H1 (cell line): ENCODE measurements at regions not wholly inside any gene's neighbourhood (a gene's known extent, or its start where the extent isn't known, plus 50 kb on each side); places are given as distances from the start of the nearest gene placed in this dataset.

ENCODE experiments used
- CTCF ChIA-PET: fragments of 300-600 bp; sonication (Branson Sonifier 250); formaldehyde crosslinking; loops from one replicate; lab custom pipeline; 2021; ENCODE audit not compliant: partially characterized antibody; lab: Charles Lee
- POLR2A ChIA-PET: fragments of 300-600 bp; sonication (Branson Sonifier 250); formaldehyde crosslinking; loops from one replicate; lab custom pipeline; 2021; ENCODE audit warnings: inconsistent platforms; ENCODE audit not compliant: partially characterized antibody; lab: Charles Lee
- DNase-seq, 2 experiments: peaks; one replicate each; pipeline versions ENCODE4 v3.0.0 to v3.0.0-alpha.2; 2010 to 2022; ENCODE audit warnings: low spot score in 2 of 2, low read depth in 1 of 2, mixed read lengths in 1 of 2
- FAIRE-seq: peaks from 2 replicates; lab custom pipeline; 2011; peaks lifted over from hg19 to GRCh38; lab: Jason Lieb, UNC
- H2AFZ ChIP-seq: 2 replicates; pipeline ENCODE4 v1.8.1; 2012; ENCODE audit warnings: low read length, inconsistent platforms
- H2AK5ac ChIP-seq: 2 replicates; pipeline ENCODE4 v1.6.1; 2013; ENCODE audit warnings: low read depth, low read length
- H2BK120ac ChIP-seq: replicated peaks from 2 replicates; pipeline ENCODE3; 2013; ENCODE audit warnings: low read depth, low read length, inconsistent platforms
- H2BK12ac ChIP-seq: 2 replicates; pipeline ENCODE4 v1.6.1; 2013; ENCODE audit warnings: low read depth, low read length
- H2BK15ac ChIP-seq: 2 replicates; pipeline ENCODE4 v1.6.1; 2013; ENCODE audit warnings: low read length
- H2BK20ac ChIP-seq: 2 replicates; pipeline ENCODE4 v1.6.1; 2013; ENCODE audit warnings: low read length
- H2BK5ac ChIP-seq: 2 replicates; pipeline ENCODE4 v1.6.1; 2013; ENCODE audit warnings: low read depth, low read length
- H3K14ac ChIP-seq: 2 replicates; pipeline ENCODE4 v1.6.1; 2013; ENCODE audit warnings: inconsistent platforms; ENCODE audit not compliant: insufficient read length
- H3K18ac ChIP-seq: 2 replicates; pipeline ENCODE4 v1.6.1; 2013; ENCODE audit warnings: low read length; ENCODE audit errors: extremely low read depth
- H3K23ac ChIP-seq: 2 replicates; pipeline ENCODE4 v1.6.1; 2013; ENCODE audit warnings: inconsistent platforms; ENCODE audit not compliant: insufficient read length
- H3K23me2 ChIP-seq: 2 replicates; pipeline ENCODE4 v1.6.1; 2013; ENCODE audit warnings: low read depth, low read length
- H3K27ac ChIP-seq: 2 replicates; pipeline ENCODE4 v1.6.1; 2011; ENCODE audit warnings: low read depth, low read length, inconsistent platforms
- H3K27me3 ChIP-seq, 4 experiments: replicated peaks in 1 of 4; 1 replicate in 1 of 4; 2 replicates in 3 of 4; pipeline versions ENCODE4 v1.6.1 to v1.8.1; 2011 to 2013; ENCODE audit warnings: low read length in 3 of 4, mild to moderate bottlenecking in 3 of 4, inconsistent platforms in 2 of 4, mixed read lengths in 2 of 4, moderate library complexity in 1 of 4; ENCODE audit not compliant: control insufficient read depth in 3 of 4, insufficient read depth in 3 of 4; ENCODE audit errors: extremely low read depth in 1 of 4
- H3K36me3 ChIP-seq, 4 experiments: 2 replicates each; pipeline versions ENCODE4 v1.6.1 to v1.8.1; 2011 to 2013; ENCODE audit warnings: mild to moderate bottlenecking in 4 of 4, low read length in 3 of 4, moderate library complexity in 2 of 4, control low read depth in 1 of 4, inconsistent platforms in 1 of 4; ENCODE audit not compliant: insufficient read depth in 4 of 4, control insufficient read depth in 2 of 4
- H3K4ac ChIP-seq: replicated peaks from 2 replicates; pipeline ENCODE3; 2013; ENCODE audit warnings: low read length, low read depth, mixed read lengths, inconsistent platforms; ENCODE audit not compliant: insufficient read length
- H3K4me1 ChIP-seq, 4 experiments: replicated peaks in 1 of 4; 1 replicate in 1 of 4; 2 replicates in 3 of 4; pipeline versions ENCODE4 v1.6.1 to v1.8.1; 2011 to 2013; ENCODE audit warnings: low read length in 3 of 4, inconsistent platforms in 2 of 4, mixed read lengths in 1 of 4; ENCODE audit not compliant: insufficient read depth in 4 of 4, control insufficient read depth in 3 of 4
- H3K4me2 ChIP-seq, 2 experiments: 2 replicates each; pipeline versions ENCODE4 v1.6.1 to v1.8.1; 2011 to 2013; ENCODE audit warnings: low read depth in 2 of 2, low read length in 2 of 2, control low read depth in 1 of 2, inconsistent platforms in 1 of 2, mild to moderate bottlenecking in 1 of 2; ENCODE audit not compliant: insufficient read depth in 1 of 2
- H3K4me3 ChIP-seq, 4 experiments: fragments of 200-600, 300-600 bp in 1 of 4; sonication (generic), shearing (Covaris generic), sonication (Bioruptor Twin) in 1 of 4; 2 replicates each; pipeline versions ENCODE4 v1.5.1 to v1.8.1; 2011 to 2016; ENCODE audit warnings: low read length in 4 of 4, low read depth in 3 of 4, control low read depth in 2 of 4, inconsistent platforms in 2 of 4, mild to moderate bottlenecking in 2 of 4, mixed read lengths in 1 of 4, moderate library complexity in 1 of 4; ENCODE audit not compliant: insufficient read depth in 2 of 4; ENCODE audit errors: extremely low read depth in 1 of 4
- H3K56ac ChIP-seq: replicated peaks from 2 replicates; pipeline ENCODE3; 2013; ENCODE audit warnings: low read depth, mild to moderate bottlenecking, mixed read lengths, low read length, inconsistent platforms; ENCODE audit not compliant: insufficient read length
- H3K79me1 ChIP-seq: 2 replicates; pipeline ENCODE4 v1.6.1; 2013; ENCODE audit warnings: low read depth, low read length, control low read depth
- H3K79me2 ChIP-seq, 2 experiments: 2 replicates each; pipeline versions ENCODE4 v1.6.1 to v1.8.1; 2012 to 2013; ENCODE audit warnings: low read length in 2 of 2, mild to moderate bottlenecking in 2 of 2, inconsistent platforms in 1 of 2; ENCODE audit not compliant: insufficient read depth in 2 of 2, control insufficient read depth in 1 of 2
- H3K9ac ChIP-seq, 4 experiments: replicated peaks in 1 of 4; 1 replicate in 1 of 4; 2 replicates in 3 of 4; pipeline versions ENCODE4 v1.6.1 to v1.8.1; 2011 to 2013; ENCODE audit warnings: low read depth in 3 of 4, low read length in 3 of 4, control low read depth in 2 of 4, mild to moderate bottlenecking in 2 of 4, moderate library complexity in 2 of 4, inconsistent platforms in 1 of 4; ENCODE audit errors: extremely low read depth in 1 of 4
- H3K9me3 ChIP-seq, 2 experiments: 2 replicates each; pipeline versions ENCODE4 v1.6.1 to v1.8.1; 2012 to 2013; ENCODE audit warnings: mild to moderate bottlenecking in 2 of 2, moderate library complexity in 2 of 2, control low read depth in 1 of 2, inconsistent platforms in 1 of 2, low read depth in 1 of 2, low read length in 1 of 2, mixed read lengths in 1 of 2; ENCODE audit not compliant: insufficient read depth in 2 of 2
- H4K20me1 ChIP-seq, 2 experiments: replicated peaks in 1 of 2; 2 replicates each; pipeline versions ENCODE3 to v1.8.1; 2011 to 2013; ENCODE audit warnings: inconsistent platforms in 2 of 2, low read length in 2 of 2, mild to moderate bottlenecking in 1 of 2; ENCODE audit not compliant: insufficient read depth in 2 of 2, control insufficient read depth in 1 of 2
- H4K5ac ChIP-seq: 2 replicates; pipeline ENCODE4 v1.6.1; 2013; ENCODE audit warnings: low read length, low read depth, mixed read lengths, inconsistent platforms; ENCODE audit not compliant: insufficient read length
- H4K8ac ChIP-seq: 2 replicates; pipeline ENCODE4 v1.8.0; 2013; ENCODE audit warnings: mild to moderate bottlenecking, moderate library complexity, low read length, inconsistent platforms; ENCODE audit not compliant: insufficient read depth; ENCODE audit errors: extremely low read depth
- H4K91ac ChIP-seq: replicated peaks from 2 replicates; pipeline ENCODE3; 2013; ENCODE audit warnings: low read length, mixed read lengths, inconsistent platforms; ENCODE audit not compliant: insufficient read length
- BCL11A ChIP-seq, 2 experiments: IDR thresholded peaks; one replicate each; pipeline ENCODE4 v1.6.1; 2011; ENCODE audit warnings: low read depth in 2 of 2, low read length in 2 of 2, mild to moderate bottlenecking in 2 of 2
- CBX8 ChIP-seq: fragments of 300-800, 300-1000 bp; sonication (generic); IDR thresholded peaks from 2 replicates; pipeline ENCODE4 v1.7.1; 2016; ENCODE audit warnings: low read depth, low read length, borderline replicate concordance
- JUND ChIP-seq: IDR thresholded peaks from 2 replicates; pipeline ENCODE4 v1.6.1; 2011; ENCODE audit warnings: mild to moderate bottlenecking, improper control_type of control experiment, low read length
- PHF8 ChIP-seq: fragments of 200-600 bp; sonication (generic); conservative IDR thresholded peaks from 2 replicates; pipeline ENCODE4 v1.7.1; 2012; ENCODE audit warnings: low read depth, mild to moderate bottlenecking, inconsistent platforms, low read length, moderate library complexity
- POLR2AphosphoS5 ChIP-seq: IDR thresholded peaks from 2 replicates; pipeline ENCODE4 v1.6.1; 2011; ENCODE audit warnings: low read depth, low read length
- POU5F1 ChIP-seq: IDR thresholded peaks from 2 replicates; pipeline ENCODE4 v1.6.1; 2011; ENCODE audit warnings: low read depth, mild to moderate bottlenecking, low read length, moderate library complexity
- RXRA ChIP-seq: IDR thresholded peaks from 2 replicates; pipeline ENCODE4 v1.6.1; 2011; ENCODE audit warnings: low read depth, mild to moderate bottlenecking, low read length, moderate library complexity; ENCODE audit not compliant: insufficient read depth
- SP4 ChIP-seq: IDR thresholded peaks from 2 replicates; pipeline ENCODE4 v1.6.1; 2012; ENCODE audit warnings: low read length, inconsistent platforms
- YY1 ChIP-seq: IDR thresholded peaks from 2 replicates; pipeline ENCODE4 v1.6.1; 2011; ENCODE audit warnings: low read depth, mild to moderate bottlenecking, low read length
- WGBS, 2 experiments: shearing (Covaris generic) in 1 of 2; methylation state at CpG; one replicate each; pipeline versions ENCODE4 v1.1.6 to v1.1.7; 2013 to 2015; ENCODE audit warnings: low lambda C conversion rate in 2 of 2, mixed read lengths in 2 of 2, inconsistent platforms in 1 of 2, low coverage in 1 of 2, missing lambda C conversion rate in 1 of 2; ENCODE audit not compliant: insufficient replicate concordance in 2 of 2, insufficient coverage in 1 of 2, insufficient read length in 1 of 2; ENCODE audit errors: extremely low coverage in 1 of 2, missing lambda C conversion rate in 1 of 2; 5-methylcytosine and 5-hydroxymethylcytosine counted together

- no peak overlapping the region for H2BK20ac ChIP-seq
- TF ChIP-seq BCL11A (IDR thresholded peaks at IDR 0.05; ENCODE audit: low read depth in 2 of 2, low read length in 2 of 2) (no peak), POLR2AphosphoS5 (no peak), JUND (no peak), CBX8 (no peak), PHF8 (no peak), SP4 (no peak), POU5F1 (no peak), YY1 (no peak), RXRA (no peak)
- no peak overlapping the region for H3K9ac ChIP-seq
- no peaks in the 10 kb centered on the region for H3K79me1 ChIP-seq
- H2BK12ac ChIP-seq, result no peak overlapping the region
- H3K23ac ChIP-seq, result no peak overlapping the region
- no peak overlapping the region for H3K56ac ChIP-seq
- H4K91ac ChIP-seq, result no peak overlapping the region
- H2AK5ac ChIP-seq, result no peak overlapping the region
- no peak overlapping the region for H4K8ac ChIP-seq
- ChIA-PET CTCF (no interaction called here), POLR2A (no interaction called here)
- 83% methylated on average over 1 of the region's 1 CpG; no CpG with 5 or more reads in 1 of the 2 experiments for WGBS, 2 experiments
- H2BK5ac ChIP-seq, result no peak overlapping the region
- no peaks in the 10 kb centered on the region for H3K9me3 ChIP-seq
- FAIRE-seq, result no peak
- no peak overlapping the region for H3K18ac ChIP-seq
- H3K14ac ChIP-seq, result no peak overlapping the region
- no peak overlapping the region for H2BK120ac ChIP-seq
- H3K4me1 ChIP-seq, result no peaks in the 10 kb centered on the region; a peak in 1 of 7 replicates
- no peak overlapping the region for H3K4me2 ChIP-seq
- no peaks in the 10 kb centered on the region for H3K23me2 ChIP-seq
- H3K79me2 ChIP-seq, result no peaks in the 10 kb centered on the region
- no peak overlapping the region for H4K5ac ChIP-seq
- no peak overlapping the region for H3K27ac ChIP-seq
- no peaks in the 10 kb centered on the region for H3K36me3 ChIP-seq
- H3K27me3 ChIP-seq, result no peaks in the 10 kb centered on the region
- H4K20me1 ChIP-seq, result no peaks in the 10 kb centered on the region
- no peak overlapping the region for H3K4ac ChIP-seq
- H2AFZ ChIP-seq, result no peak overlapping the region
- no peak overlapping the region for H2BK15ac ChIP-seq
- DNase-seq, result no peak
- no peak overlapping the region for H3K4me3 ChIP-seq
These were observed 2229.4 kb upstream of the WWC1 start for GRCh38 chr5:166062094-166062493.
